ENCODE measurements at regions not wholly inside any gene's neighbourhood (a gene's known extent, or its start where the extent isn't known, plus 50 kb on each side); places are given as distances from the start of the nearest gene placed in this dataset.

DNA sequence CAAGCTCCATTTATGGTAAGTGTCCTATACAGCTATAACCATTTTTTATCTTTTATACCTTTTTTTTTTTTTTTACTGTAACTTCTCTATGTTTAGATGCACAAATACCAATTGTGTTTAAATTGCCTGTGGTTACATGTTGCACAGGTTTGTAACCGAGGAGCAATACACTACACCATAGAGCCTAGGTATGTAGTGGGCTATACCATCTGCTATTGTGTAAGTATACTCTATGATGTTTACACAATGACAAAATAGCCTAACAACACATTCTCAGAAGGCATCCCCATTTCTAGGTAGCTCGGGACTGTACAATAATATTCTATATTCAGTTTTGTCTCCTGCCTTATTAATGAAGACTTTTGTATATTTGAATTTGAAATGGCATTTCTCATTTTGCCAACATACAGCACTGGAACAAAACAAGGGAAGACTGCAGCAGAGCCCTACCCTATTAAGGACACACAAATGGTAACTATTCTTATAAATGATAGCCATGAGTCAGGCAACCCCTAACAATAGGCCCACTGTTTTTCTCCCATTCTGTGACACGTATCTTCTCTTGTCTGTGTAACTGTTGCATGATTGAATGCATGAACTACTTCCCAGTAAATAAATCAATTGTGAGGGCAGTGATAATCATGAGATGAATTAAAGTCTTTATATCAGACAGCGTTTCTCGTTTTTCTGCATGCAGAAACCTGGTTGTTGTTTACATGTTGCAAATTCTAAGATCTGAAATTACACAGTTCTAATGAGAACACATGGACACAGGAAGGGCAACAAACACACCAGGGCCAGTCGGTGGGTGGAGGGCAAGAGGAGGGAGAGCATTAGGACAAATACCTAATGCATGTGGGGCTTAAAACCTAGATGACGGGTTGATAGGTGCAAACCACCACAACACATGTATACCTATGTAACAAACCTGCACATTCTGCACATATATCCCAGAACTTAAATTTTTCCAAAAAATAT, 173.9 kb downstream of the EPM2A start:
- TF ChIP-seq, protein P1, sequence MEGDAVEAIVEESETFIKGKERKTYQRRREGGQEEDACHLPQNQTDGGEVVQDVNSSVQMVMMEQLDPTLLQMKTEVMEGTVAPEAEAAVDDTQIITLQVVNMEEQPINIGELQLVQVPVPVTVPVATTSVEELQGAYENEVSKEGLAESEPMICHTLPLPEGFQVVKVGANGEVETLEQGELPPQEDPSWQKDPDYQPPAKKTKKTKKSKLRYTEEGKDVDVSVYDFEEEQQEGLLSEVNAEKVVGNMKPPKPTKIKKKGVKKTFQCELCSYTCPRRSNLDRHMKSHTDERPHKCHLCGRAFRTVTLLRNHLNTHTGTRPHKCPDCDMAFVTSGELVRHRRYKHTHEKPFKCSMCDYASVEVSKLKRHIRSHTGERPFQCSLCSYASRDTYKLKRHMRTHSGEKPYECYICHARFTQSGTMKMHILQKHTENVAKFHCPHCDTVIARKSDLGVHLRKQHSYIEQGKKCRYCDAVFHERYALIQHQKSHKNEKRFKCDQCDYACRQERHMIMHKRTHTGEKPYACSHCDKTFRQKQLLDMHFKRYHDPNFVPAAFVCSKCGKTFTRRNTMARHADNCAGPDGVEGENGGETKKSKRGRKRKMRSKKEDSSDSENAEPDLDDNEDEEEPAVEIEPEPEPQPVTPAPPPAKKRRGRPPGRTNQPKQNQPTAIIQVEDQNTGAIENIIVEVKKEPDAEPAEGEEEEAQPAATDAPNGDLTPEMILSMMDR (IDR thresholded peaks at IDR 0.05): no peak
- TF ChIP-seq POLR2A (IDR thresholded peaks at IDR 0.05) (no peak), POLR2AphosphoS5 (IDR thresholded peaks at IDR 0.05; ENCODE audit: insufficient read depth in 1 of 2, low read depth in 1 of 2) (no peak)

Measured in vagina (tissue), 2 donors.